GM18858 (cell line): ENCODE measurements at regions not wholly inside any gene's neighbourhood (a gene's known extent, or its start where the extent isn't known, plus 50 kb on each side); places are given as distances from the start of the nearest gene placed in this dataset.
"Not testable (repeated sequence)": the region's sequence is repeated elsewhere in the genome, so short reads cannot be mapped to it uniquely, and the experiment has no call there.

ENCODE experiments used
- ATAC-seq: cut with Tn5 transposase; IDR thresholded peaks from one replicate; pipeline ENCODE4 v1.9.1; 2021; ENCODE audit not compliant: unreplicated experiment

DNA sequence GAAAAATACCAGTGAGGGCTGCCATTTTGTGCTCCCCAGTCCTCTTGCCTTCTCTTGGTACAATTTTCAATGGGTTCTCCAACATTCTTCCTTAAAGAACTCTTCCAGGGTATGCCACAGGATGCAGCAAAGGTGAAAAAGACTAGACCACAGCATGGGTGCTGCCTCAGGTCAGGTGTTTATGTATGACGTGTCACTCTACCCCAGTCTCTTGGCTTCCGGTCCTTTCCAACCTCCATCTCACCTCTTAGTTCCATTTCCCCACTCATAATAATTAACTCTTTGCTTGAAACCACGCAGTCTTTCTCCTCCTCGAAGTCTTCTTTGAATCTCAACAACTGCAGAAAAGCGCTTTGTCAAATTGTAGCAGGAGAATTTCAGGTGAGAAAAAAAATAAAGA is 104.7 kb upstream of the TBC1D5 start:
- no peak for ATAC-seq

DNA sequence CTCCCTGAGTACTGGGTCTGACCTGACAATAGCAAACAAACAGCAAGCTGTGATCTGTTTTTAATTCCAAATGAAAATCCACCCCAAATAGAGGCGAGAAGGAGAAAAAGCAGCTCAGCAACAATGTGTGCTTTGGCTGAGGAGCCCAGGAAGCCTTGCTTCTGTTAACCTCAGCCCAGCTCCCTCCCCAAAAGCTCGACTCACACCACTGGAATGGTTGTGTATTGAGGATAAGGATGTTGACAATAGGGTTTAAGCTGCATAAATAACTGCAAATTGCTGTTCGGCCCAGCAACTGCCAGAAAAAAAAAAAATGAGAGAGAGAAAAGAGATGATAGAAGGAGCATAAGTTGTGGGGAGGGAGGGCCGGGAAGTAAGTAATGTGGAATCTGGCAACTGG is 104.0 kb upstream of the TBC1D5 start:
- ATAC-seq = no peak

DNA sequence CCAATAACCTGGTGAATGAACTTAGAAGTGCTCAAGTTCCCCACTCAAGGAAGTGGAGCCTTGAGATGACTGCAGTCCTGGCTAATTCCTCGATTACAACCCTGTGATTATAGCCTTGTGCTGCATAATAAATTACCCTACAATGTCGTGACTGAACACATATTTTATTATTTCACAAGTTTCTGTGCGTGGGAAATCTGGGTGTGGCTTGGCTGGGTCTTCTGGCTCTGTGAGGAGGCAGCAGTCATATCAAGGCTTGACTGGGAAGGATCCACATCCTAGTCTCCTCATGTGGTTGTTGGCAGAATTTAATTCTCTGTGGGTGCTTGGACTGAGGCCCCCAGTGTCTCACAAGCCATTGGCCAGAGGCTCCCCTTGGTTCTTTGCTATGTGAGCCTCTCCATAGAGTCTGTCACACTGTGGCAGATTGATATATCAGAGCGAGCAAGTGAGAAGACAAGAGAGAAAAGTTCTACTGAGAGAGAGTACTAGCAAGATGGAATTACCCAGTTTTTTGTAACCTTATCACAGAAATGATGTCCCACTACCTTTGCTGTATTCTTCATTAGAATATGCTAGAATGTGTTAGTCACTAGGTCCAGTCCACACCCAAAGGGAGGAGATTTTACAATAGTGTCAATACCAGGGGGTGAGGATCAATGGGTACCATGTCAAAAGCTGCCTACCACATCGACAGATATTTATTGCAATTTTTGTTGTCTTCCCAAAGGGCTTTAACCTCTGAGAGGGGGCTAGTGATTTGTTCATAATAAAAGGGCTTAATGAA is 102.8 kb upstream of the TBC1D5 start:
- no peak for ATAC-seq

DNA sequence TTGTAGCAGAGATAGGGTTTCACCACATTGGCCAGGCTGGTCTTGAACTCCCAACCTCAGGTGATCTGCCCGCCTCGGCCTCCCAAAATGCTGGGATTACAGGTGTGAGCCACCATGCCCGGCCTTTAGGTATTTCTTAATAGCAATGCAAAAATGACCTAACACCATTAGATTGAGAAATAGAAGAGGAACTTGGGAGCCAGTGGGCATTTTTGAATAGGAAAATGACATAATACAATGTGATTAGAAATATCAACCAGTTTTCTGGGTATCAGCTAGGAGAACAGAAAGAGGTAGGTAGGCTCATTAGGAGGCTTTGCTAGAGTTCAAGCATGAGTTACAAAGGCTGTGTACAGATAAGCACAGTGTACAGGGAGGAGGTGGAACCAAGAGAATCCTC is 101.8 kb upstream of the TBC1D5 start:
- ATAC-seq = no peak

DNA sequence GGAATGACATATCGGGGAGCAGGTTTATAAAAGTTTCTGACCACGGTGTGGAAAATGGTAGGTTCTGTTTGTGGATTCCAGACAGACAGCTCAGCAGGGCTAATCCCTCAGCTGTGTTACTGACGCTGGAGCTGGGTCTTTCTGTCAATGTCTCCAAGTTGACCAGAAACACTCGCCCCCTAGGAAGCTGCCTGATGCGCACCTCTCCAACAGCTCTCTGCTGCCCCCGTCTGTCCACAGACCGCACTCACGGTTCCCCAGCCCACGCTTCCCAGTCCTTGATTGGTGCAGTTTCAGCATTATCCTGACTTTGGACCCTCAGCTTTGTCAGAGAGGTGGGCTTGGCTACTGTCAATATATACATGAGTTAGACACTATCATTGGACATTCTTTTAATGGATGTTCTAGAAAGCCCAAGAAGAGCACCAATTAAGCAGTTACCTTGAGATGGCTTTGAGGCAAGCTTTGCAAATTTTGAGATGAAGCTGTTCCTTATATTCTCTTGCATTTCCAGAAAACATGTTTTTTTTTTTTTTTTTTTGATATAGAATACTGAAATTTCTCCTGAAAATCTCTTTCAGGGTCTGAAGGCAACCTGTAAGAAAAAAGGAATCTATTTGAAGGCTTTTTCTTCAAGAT is 98.9 kb upstream of the TBC1D5 start:
- ATAC-seq = peak; percentile 79

DNA sequence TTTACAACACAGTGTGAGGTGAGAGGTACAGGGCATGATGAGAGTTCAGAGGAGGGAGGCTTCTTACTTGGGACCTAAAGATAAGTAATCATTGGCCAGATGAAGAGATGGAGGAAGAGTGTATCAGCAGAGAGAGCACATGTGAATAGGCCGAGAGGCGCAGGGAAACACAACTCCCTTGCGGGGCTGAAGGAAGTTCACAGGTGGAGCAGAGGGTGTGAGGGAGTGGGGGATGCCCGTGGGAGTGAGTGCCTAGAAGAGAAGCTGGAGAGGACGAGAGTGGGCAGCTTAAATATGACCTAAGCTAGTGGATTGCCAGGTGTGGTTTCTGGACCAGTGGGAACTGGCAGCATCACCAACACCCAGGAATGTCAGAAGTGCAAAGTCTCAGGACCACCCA is 98.2 kb upstream of the TBC1D5 start:
- ATAC-seq = no peak

DNA sequence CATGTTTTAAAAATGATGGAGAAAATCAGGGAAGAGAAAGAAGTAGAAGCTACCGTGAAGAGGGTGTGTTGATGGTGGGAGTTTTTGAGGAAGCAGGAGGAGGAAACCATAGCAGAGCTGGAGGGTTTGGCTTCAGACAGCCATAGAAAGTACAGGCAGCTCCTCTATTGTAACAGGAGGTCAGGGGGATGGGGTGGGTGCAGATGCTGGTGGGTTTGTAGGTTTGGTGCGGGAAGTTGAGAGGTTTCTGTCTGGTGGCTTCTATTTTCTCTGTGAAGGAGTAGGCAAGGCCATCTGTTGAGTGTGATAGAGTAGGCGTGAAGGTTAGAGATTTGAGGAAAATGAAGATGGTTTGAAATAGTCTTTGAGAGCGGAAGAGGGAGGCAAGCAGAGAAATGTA is 97.7 kb upstream of the TBC1D5 start:
- no peak for ATAC-seq

DNA sequence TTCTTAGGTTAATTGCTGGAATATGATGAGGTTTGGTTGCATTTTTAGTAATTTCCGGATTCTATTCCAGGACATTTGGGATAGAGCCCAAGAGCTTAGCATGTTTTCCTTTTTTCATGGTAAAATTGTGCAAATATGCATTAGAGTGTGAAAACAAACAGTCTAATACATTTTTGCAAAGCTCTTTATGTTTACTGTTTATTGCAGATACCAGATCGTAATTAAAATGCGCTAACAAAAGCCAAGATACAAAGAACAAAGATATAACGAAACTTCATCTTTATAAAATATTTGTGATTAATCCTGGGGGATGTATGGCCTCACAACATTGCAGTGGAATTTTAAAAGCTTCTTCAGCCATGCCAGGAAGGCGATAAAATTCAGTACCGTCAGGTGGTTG is 94.5 kb upstream of the TBC1D5 start:
- ATAC-seq = no peak

DNA sequence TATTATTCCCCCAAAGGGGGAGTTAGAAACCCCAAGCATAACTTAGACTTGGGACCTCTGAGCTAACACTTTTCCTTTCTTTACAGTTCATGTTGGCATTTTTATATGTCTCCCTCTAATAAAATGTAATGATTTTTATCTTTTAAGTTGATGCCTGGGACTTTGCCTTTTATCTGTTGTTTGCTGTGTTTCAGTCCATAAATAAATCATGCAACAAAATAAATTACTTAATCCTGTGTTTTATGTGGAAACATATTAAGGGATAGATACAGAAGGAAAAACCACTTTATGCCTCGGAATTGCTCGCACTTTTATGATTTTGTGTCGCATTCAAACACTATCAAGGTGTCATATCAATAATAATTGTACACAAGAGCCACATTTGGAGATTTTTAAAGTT is 93.7 kb upstream of the TBC1D5 start:
- no peak for ATAC-seq

DNA sequence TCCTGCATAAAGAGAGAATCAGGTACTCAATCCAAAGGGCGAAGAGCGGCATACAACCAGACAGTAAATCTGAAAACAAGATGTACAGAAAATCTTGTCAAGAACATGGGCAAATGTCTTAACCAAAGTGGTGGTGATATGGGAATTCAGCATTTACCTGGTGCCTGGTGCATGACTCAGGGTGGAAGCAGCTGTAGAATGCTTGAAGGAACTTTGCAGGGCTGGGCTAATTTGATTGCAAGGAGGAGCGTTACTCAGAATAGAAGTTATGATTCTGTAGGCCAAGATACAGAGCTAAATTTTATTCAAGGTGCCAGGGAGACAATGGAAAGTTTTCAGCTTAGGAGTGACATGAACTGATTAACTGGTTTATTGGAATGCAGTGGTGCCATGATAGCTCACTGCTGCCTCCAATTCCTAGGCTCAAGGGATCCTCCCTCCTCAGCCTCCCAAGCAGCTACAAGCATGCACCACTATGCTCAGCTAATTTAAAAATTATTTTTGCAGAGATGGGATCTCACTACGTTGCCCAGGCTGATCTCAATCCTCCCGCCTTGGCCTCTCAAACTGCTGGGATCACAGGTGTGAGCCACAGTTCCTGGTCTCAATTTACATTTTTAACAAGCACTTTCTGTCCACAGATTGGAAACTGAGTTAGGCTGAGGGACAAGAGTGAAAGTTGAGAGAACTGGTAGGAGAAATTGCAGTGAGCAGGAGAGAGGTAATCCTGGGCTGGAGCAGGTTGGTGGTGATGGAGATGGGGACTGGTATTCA is 91.5 kb upstream of the TBC1D5 start:
- ATAC-seq = no peak

DNA sequence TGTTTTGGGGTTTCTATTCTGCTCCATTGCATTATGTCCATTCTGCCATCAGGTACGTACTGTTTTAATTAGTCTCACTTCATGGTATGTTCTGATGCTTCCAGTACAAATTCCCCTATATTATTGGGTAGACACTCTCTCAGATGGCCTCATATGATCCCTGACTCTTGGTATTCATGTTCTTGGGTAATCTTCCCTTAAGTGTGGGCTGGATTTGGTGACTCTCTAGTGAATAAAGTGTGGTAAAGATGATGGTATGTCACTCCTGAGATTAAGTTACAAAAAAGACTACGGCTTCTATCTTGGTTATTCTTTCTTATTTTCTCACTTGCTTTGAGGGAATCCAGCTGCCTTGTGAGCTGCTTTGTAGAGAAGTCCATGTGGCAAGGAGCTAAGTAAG is 89.6 kb upstream of the TBC1D5 start:
- ATAC-seq = no peak

DNA sequence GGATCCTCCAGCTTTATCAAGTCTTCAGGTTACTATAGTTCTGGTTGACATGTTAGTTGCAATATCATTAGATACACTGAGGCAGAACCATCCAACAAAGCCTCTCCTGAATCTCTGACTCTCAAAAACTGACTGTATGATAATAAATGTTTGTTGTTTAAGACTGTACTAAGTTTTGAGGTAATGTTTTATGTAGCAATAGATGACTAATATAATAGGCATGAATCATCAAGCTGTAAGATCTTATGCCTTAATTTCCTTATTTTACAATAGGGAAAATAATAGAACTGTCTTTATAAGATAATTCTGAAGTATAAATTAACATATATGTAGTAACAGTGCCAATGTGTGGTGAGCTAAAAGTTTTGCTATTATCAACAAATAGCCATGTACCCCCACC is 88.9 kb upstream of the TBC1D5 start:
- no peak for ATAC-seq

DNA sequence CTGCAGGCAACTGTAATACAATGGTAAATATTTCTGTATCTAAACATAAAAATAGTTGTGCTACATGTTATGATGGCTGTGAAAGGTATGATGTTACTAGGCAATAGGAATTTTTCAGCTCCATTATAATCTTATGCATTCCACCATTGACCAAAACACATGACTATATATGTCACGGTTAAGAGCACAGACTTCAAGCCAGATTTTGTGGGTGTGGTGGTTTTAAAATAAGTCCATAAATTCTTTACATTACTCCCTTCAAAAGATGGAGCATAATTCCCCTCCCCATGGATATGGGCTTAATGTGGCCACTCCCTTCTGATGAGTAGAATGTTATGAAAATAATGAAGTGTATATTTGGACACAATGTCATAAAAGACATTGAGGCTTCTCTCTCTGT is 88.4 kb upstream of the TBC1D5 start:
- ATAC-seq = no peak

DNA sequence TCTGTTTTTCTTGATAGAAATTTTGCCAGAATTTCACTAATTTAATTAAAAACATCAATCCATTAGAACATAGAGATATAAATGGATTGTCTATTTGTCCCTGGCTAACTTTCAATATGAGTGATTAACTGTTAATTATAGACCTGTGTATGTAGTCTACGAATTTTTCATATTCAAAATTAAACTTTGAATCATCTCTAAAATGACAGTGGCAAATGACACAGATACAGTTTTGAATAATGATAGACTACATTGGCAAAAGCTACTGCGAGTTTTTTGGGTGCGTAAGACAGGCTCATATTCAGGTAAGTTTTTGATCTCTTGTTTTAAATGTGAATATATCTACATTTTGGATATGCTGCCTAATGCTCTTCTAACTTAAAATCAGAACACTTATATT is 86.0 kb upstream of the TBC1D5 start:
- no peak for ATAC-seq

DNA sequence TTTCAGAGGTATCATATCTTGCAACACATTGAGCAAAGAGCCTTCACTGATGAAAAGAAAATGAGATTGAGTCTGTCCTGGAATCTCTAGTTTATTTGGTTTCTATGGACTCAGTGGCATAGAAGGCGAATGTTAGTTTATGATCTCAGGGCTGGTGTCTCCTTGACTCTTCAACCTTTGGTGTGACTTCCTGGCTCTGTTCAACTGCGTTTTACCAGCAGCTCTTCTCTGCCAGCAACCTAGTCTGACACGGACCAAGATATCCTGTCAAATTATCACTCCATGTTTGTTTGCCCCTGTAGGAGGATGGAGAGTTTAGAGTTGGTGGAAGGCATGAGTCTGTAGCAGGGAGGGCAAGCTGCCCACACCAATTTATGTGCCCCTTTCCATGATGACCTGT is 82.9 kb upstream of the TBC1D5 start:
- no peak for ATAC-seq

DNA sequence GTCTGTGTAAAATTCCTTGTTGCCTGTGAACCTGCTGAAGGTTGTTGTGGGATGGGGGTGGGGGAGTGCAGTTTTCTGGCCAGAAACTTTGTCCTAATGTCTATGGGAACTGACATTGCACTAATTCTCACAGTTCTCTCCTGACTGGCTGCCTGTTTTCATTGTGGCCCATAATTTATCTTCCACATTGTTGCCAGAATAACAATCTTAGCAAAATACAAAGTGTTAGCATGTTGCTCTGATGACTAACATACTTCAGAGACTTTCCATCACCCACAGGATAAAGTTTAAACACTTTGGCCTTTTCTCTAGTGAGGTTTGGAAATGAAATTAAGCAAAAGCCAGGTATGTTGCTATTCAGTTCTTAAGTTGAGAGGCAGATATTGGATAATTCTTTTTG is 81.4 kb upstream of the TBC1D5 start:
- no peak for ATAC-seq

DNA sequence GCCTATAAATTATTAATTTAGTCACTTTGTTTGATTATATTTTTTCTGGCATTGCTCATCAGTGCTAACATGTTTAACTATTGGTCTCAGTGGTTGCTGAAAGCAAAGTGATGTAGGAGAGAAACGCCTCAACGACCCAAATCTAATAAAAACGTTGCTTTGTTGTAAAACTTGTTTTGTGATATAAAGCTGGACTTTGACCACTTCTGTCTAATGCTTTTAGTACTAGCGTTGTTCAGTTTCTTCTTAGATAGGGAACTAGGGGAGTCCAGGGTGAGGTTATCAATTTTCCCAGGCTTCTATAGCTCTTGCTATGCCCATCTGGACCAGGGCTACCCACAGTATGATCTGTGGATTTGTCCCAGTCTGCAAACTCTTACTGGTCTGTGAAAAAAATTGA is 80.6 kb upstream of the TBC1D5 start:
- no peak for ATAC-seq

DNA sequence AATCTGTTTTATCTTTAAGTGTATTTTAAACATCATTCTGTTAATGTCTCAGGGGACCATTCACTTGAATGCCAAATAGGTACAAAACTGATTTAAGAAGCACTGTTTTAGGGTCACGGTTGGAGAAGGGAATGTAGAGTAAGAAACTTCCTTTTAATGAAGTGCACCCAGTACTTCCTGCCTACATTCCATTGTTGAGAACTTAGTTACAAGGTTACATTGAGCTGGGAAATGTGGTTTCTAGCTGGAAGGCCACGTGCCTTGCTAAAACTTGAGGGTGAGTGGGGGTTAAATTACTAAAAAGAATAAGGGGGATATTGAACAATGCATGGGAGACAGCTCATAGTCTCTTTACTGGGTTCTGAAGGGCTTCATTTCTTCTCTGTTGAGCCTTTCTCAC is 78.3 kb upstream of the TBC1D5 start:
- ATAC-seq = no peak

DNA sequence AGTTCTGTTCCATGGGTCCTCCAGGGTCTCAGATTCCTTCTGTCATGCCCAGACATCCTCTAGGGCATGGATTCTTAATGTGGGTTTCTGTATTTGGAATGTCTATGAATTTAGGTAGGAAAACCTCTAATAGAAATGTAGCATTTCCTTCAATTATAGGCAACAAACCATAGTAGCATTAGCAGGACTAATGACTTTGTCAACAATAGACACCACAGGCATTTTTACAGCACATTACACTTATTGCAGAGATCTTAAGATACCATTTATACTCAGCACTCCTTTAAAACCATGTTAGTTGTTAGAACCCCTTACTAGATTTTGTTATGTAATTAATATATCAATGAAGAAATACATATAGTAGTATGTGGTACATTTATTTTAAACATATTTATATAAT is 77.8 kb upstream of the TBC1D5 start:
- ATAC-seq = no peak

DNA sequence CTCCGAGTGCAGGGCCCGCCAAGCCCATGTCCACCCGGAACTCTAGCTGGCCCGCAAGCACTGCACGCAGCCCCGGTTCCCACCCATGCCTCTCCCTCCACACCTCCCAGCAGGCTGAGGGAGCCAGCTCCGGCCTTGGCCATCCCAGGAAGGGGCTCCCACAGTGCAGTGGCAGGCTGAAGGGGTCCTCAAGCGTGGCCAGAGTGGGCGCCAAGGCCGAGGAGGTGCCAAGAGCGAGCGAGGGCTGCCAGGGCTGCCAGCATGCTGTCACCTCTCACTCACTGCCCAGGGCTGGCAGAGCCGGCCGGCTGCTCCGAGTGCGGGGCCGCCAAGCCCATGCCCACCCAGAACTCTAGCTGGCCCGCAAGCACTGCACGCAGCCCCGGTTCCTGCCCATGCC is 75.5 kb upstream of the TBC1D5 start:
- ATAC-seq = not testable (repeated sequence)

DNA sequence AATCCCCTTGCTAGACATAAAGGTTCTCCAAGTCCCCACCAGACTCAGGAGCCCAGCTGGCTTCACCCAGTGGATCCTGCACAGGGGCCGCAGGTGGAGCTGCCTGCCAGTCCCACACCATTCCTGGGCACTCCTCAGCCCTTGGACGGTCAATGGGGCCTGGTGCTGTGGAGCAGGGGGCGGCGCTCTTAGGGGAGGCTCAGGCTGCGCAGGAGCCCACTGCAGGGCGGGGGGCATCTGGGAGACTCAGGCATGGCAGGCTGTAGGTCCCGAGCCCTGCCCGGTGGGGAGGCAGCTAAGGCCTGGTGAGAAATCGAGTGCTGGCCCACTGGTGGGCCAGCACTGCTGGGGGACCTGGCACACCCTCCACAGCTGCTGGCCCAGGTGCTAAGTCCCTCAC is 75.1 kb upstream of the TBC1D5 start:
- ATAC-seq = no peak

DNA sequence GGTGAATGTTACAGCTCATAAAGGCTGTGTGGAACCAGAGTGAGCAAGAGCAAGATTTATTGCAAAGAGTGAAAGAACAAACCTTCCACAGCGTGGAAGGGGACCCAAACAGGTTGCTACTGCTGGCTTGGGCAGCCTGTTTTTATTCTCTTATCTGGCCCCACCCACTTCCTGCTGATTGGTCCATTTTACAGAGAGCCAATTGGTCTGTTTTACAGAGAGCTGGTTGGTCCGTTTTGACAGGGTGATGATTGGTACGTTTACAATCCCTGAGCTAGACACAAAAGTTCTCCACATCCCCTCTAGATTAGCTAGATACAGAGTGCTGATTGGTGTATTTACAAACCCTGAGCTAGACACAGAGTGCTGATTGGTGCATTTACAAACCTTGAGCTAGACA is 74.4 kb upstream of the TBC1D5 start:
- ATAC-seq = not testable (repeated sequence)
